ENCODE measurements at regions not wholly inside any gene's neighbourhood (a gene's known extent, or its start where the extent isn't known, plus 50 kb on each side); places are given as distances from the start of the nearest gene placed in this dataset.

- TF ChIP-seq CTCF (IDR thresholded peaks at IDR 0.05 in 2 of 3, conservative IDR thresholded peaks at IDR 0.05 in 1 of 3; ENCODE audit: control insufficient read depth in 2 of 3, extremely low read depth in 1 of 3, insufficient read depth in 1 of 3, low read depth in 3 of 3, low read length in 3 of 3) (no peak), CHD4 (IDR thresholded peaks at IDR 0.05) (no peak), EZH2 (IDR thresholded peaks at IDR 0.05; ENCODE audit: borderline replicate concordance, control insufficient read depth, low read depth, low read length) (no peak), POLR2A (IDR thresholded peaks at IDR 0.05; ENCODE audit: low read depth, low read length) (no peak), NRF1 (conservative IDR thresholded peaks at IDR 0.05; ENCODE audit: low read depth, low read length) (no peak), SMC3 (IDR thresholded peaks at IDR 0.05; ENCODE audit: borderline replicate concordance, low read length) (no peak), PRDM15 (CRISPR knock-in tag; IDR thresholded peaks at IDR 0.05) (no peak)
Measured at GRCh38 chr18:40866013-40866645, 1088.9 kb upstream of the PIK3C3 start.

Measured in GM12878 (cell line).